Stimulated activated memory B cell treated with anti-CD40 and anti-IgM and Interleukin-4, amounts not matched to agents 10 μg/mL and 1 μg/mL and 100 μg/mL, for 72 hours (primary cell): ENCODE measurements at regions not wholly inside any gene's neighbourhood (a gene's known extent, or its start where the extent isn't known, plus 50 kb on each side); places are given as distances from the start of the nearest gene placed in this dataset.

Experiments used
- ATAC-seq: fragments of 150-1000 bp; cut with Tn5 transposase; 2 replicates; pipeline ENCODE4 v1.10.0; 2021
- H3K27ac Mint-ChIP-seq: one replicate; pipeline ENCODE4 v1.8.0; 2022; ENCODE audit warnings: mild to moderate bottlenecking, mixed read lengths
- H3K27me3 Mint-ChIP-seq: one replicate; pipeline ENCODE4 v1.8.0; 2022; ENCODE audit warnings: mixed read lengths
- H3K36me3 Mint-ChIP-seq: one replicate; pipeline ENCODE4 v1.8.0; 2022; ENCODE audit warnings: mixed read lengths
- H3K4me1 Mint-ChIP-seq: one replicate; pipeline ENCODE4 v1.8.0; 2022; ENCODE audit warnings: mixed read lengths
- H3K4me3 Mint-ChIP-seq: one replicate; pipeline ENCODE4 v1.8.0; 2022; ENCODE audit warnings: mild to moderate bottlenecking, moderate library complexity, mixed read lengths
- H3K9me3 Mint-ChIP-seq: one replicate; pipeline ENCODE4 v1.8.0; 2022; ENCODE audit warnings: mixed read lengths

- peaks cover 8% of the 10 kb centered on the region for H3K27me3 Mint-ChIP-seq
- no peaks in the 10 kb centered on the region for H3K4me1 Mint-ChIP-seq
Observed at GRCh38 chr9:14406463-14406862, 92.5 kb upstream of the NFIB start.

GRCh38 chr9:14405176-14405706, 91.3 kb upstream of the NFIB start:
- no peaks in the 10 kb centered on the region for H3K36me3 Mint-ChIP-seq
- peaks cover 3% of the 10 kb centered on the region for H3K9me3 Mint-ChIP-seq
- ATAC-seq, result no peak
- peaks cover 8% of the 10 kb centered on the region for H3K27me3 Mint-ChIP-seq
- no peak overlapping the region for H3K4me3 Mint-ChIP-seq
- no peaks in the 10 kb centered on the region for H3K4me1 Mint-ChIP-seq
- no peak overlapping the region for H3K27ac Mint-ChIP-seq

More at GRCh38 chr9:14406463-14406862, 92.5 kb upstream of the NFIB start:
- no peaks in the 10 kb centered on the region for H3K36me3 Mint-ChIP-seq
- H3K9me3 Mint-ChIP-seq, result peaks cover 3% of the 10 kb centered on the region
- H3K27ac Mint-ChIP-seq, result no peak overlapping the region
- ATAC-seq, result no peak
- H3K4me3 Mint-ChIP-seq, result no peak overlapping the region

- Mint-ChIP-seq H3K36me3 (no peaks in the 10 kb centered on the region), H3K27me3 (peaks cover under 1% of the 10 kb centered on the region), H3K27ac (no peak overlapping the region), H3K4me1 (no peaks in the 10 kb centered on the region), H3K4me3 (no peak overlapping the region), H3K9me3 (peaks cover 3% of the 10 kb centered on the region)
- ATAC-seq, result no peak
Observed at GRCh38 chr9:14403081-14403480, 89.1 kb upstream of the NFIB start.

GRCh38 chr9:14402583-14402982, 88.6 kb upstream of the NFIB start:
- H3K4me1 Mint-ChIP-seq, result no peaks in the 10 kb centered on the region

DNA sequence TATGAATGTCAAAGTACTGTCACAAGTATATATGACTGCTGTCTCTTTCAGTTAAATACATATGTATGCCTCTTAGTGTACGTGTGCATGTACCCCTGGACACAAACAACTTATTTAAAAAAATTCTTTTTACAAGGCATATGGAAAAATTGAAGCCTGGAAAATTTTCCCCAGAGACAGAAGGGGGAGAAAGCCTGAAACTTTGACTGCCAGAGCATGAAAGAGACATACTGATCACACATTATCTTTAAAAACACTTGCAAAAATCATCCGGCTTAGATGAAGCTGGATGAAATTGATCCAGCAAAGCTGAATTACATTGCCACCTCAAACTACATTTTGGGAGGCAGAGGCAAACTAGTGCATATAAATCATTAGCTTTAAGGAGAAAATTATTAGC, 88.0 kb upstream of the NFIB start:
- H3K27ac Mint-ChIP-seq, result no peak overlapping the region
- no peaks in the 10 kb centered on the region for H3K4me1 Mint-ChIP-seq
- no peak overlapping the region for H3K4me3 Mint-ChIP-seq
- ATAC-seq, result no peak
- H3K27me3 Mint-ChIP-seq, result no peaks in the 10 kb centered on the region
- H3K9me3 Mint-ChIP-seq, result peaks cover 3% of the 10 kb centered on the region
- no peaks in the 10 kb centered on the region for H3K36me3 Mint-ChIP-seq

More at GRCh38 chr9:14402583-14402982, 88.6 kb upstream of the NFIB start:
- no peaks in the 10 kb centered on the region for H3K36me3 Mint-ChIP-seq
- ATAC-seq, result no peak
- H3K9me3 Mint-ChIP-seq, result peaks cover 3% of the 10 kb centered on the region
- H3K27ac Mint-ChIP-seq, result no peak overlapping the region
- no peak overlapping the region for H3K4me3 Mint-ChIP-seq
- no peaks in the 10 kb centered on the region for H3K27me3 Mint-ChIP-seq

- Mint-ChIP-seq H3K4me3 (no peak overlapping the region), H3K4me1 (no peaks in the 10 kb centered on the region), H3K9me3 (no peaks in the 10 kb centered on the region), H3K27me3 (no peaks in the 10 kb centered on the region), H3K27ac (no peak overlapping the region), H3K36me3 (no peaks in the 10 kb centered on the region)
- ATAC-seq, result no peak
Observed at GRCh38 chr9:14400658-14400995, 86.7 kb upstream of the NFIB start.

DNA sequence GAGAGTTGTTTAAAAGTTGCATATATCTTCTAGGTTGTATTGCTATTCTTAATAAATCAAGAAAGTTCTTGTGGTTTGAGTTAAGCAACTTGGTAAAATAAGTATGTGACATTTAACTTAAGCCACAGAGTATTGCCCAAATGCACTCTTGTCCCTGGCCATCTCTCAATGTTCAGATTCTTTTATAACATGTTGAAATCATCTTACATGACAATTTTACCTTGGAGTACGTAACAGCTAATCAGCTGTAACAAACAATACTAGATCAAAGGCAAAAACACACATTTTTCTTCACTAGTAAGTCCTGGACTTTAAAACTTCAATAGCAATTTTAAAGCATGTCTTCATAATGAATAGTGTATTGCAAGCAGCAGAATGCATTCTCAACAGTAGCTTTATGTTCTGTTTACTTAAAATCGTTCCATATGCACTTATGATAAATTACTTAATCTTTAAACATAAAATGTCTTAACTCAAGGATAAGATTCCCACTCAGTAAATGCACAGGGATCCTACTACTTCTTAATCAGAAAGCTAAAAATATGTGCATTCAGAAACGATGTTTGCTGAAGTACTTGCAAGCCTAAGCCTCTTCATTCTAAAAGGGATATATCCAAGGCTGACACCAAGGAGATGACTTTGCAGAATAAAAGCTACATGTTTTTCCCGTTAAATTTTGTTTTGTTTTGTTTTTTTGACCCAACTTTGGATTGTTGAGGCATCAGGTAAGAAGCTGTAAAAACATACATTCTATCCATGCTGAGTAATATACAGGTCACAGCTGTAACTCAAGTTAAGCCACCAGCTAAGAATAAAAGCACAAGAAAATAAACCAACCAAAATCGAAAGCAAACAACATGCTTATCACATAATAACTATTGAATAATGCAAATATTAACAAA, 86.1 kb upstream of the NFIB start:
- Mint-ChIP-seq H3K9me3 (no peaks in the 10 kb centered on the region), H3K36me3 (no peaks in the 10 kb centered on the region), H3K27me3 (no peaks in the 10 kb centered on the region), H3K4me1 (no peaks in the 10 kb centered on the region), H3K27ac (no peak overlapping the region), H3K4me3 (no peak overlapping the region)
- no peak for ATAC-seq

DNA sequence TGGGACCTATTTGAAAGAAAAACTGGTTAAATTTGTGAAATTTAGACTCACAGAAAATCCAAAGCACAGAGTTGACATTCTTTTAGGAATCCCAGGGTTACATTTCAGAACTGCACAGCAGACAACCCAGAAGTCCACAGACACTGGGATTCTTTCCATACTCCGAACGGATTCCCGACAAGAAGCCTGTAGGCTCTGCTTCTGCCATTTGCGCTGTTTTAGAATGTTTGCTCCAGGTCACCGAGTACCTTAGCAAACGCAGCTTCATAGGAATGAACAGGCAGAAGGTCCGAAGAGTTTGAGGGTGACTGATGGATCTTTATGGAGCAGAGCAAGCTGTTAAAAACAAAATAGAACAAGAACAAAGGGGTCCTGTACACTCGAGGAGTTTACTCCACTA, 84.5 kb upstream of the NFIB start:
- Mint-ChIP-seq H3K27me3 (no peaks in the 10 kb centered on the region), H3K4me1 (no peaks in the 10 kb centered on the region), H3K36me3 (no peaks in the 10 kb centered on the region), H3K4me3 (no peak overlapping the region), H3K9me3 (peaks cover 2% of the 10 kb centered on the region), H3K27ac (no peak overlapping the region)
- ATAC-seq, result no peak

GRCh38 chr9:14396171-14396570, 82.2 kb upstream of the NFIB start:
- Mint-ChIP-seq H3K27ac (no peak overlapping the region), H3K9me3 (peaks cover 6% of the 10 kb centered on the region), H3K27me3 (no peaks in the 10 kb centered on the region), H3K4me1 (no peaks in the 10 kb centered on the region), H3K36me3 (no peaks in the 10 kb centered on the region), H3K4me3 (no peak overlapping the region)
- no peak for ATAC-seq

GRCh38 chr9:14395317-14396082, 81.6 kb upstream of the NFIB start:
- ATAC-seq, result no peak
- no peak overlapping the region for H3K27ac Mint-ChIP-seq
- no peak overlapping the region for H3K4me3 Mint-ChIP-seq
- H3K27me3 Mint-ChIP-seq, result no peaks in the 10 kb centered on the region
- H3K36me3 Mint-ChIP-seq, result no peaks in the 10 kb centered on the region
- H3K9me3 Mint-ChIP-seq, result peaks cover 6% of the 10 kb centered on the region
- H3K4me1 Mint-ChIP-seq, result no peaks in the 10 kb centered on the region

DNA sequence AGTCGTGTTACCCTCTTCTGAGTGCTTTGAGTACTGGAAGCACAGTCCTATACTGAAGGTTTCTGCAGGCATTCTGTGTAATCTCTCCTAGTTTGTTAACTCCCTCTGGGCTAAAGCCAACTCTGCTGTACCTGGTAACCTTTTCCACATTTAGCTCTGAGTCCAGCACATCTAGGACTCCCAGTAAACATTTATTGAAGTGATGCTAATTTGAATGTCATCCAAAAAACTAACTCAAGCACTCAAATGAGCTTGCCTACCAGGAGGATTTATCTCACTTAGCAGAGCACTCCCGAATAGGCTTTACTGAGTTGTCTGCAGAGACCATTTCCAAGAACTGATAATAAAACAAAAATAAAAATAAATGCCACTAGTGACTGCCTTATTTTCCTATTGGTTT, 79.5 kb upstream of the NFIB start:
- Mint-ChIP-seq H3K4me1 (no peaks in the 10 kb centered on the region), H3K4me3 (no peak overlapping the region), H3K9me3 (peaks cover 6% of the 10 kb centered on the region), H3K27me3 (peaks cover 1% of the 10 kb centered on the region), H3K27ac (no peak overlapping the region), H3K36me3 (no peaks in the 10 kb centered on the region)
- no peak for ATAC-seq

GRCh38 chr9:14391620-14392019, 77.7 kb upstream of the NFIB start:
- no peak overlapping the region for H3K27ac Mint-ChIP-seq
- H3K27me3 Mint-ChIP-seq, result peaks cover 9% of the 10 kb centered on the region
- no peak overlapping the region for H3K4me3 Mint-ChIP-seq
- no peaks in the 10 kb centered on the region for H3K4me1 Mint-ChIP-seq
- no peaks in the 10 kb centered on the region for H3K36me3 Mint-ChIP-seq
- H3K9me3 Mint-ChIP-seq, result peaks cover 6% of the 10 kb centered on the region
- no peak for ATAC-seq

DNA sequence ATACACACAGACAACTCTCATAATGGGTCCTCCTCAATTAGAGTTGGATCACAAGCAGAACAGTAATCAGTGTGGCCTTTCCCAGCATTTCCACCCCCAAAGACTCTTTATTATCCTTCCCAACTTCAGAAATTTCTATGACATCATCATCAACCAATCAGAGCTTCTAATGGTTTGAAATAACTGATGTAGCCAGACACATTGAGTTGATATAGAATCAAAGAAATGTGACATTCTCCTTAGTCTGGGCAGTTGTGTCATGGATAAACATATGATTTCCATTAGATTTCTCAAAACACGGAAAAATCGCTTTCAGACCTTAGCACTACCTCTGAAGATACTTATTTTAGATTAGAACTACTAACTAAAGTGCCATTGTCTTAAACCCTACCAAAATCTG, 75.7 kb upstream of the NFIB start:
- H3K4me3 Mint-ChIP-seq, result no peak overlapping the region
- peaks cover 6% of the 10 kb centered on the region for H3K9me3 Mint-ChIP-seq
- ATAC-seq, result no peak
- H3K27me3 Mint-ChIP-seq, result peaks cover 9% of the 10 kb centered on the region
- H3K36me3 Mint-ChIP-seq, result no peaks in the 10 kb centered on the region
- no peak overlapping the region for H3K27ac Mint-ChIP-seq
- no peaks in the 10 kb centered on the region for H3K4me1 Mint-ChIP-seq

GRCh38 chr9:14389146-14389545, 75.2 kb upstream of the NFIB start:
- no peak for ATAC-seq
- peaks cover 5% of the 10 kb centered on the region for H3K9me3 Mint-ChIP-seq
- no peaks in the 10 kb centered on the region for H3K36me3 Mint-ChIP-seq
- peaks cover 9% of the 10 kb centered on the region for H3K27me3 Mint-ChIP-seq
- no peak overlapping the region for H3K4me3 Mint-ChIP-seq
- no peak overlapping the region for H3K27ac Mint-ChIP-seq
- no peaks in the 10 kb centered on the region for H3K4me1 Mint-ChIP-seq

DNA sequence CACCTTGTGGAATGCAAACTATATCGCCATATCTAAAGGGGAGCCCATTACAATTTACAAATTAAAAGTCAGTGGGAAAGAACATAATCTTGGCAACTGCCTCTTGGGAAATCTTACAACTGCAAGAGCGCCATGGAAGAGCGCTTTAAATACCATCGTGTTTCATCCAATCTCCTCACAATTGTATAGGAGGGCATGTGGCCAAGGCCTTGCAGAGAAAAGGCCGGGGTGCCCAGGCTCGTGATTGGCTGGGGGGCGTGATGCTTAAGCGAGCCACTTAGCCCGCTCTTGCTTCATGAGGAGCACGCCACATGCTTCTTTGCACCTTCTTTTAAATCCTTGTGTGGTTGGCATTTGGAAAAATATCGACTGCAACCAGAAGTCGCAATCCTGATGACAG, 69.8 kb upstream of the NFIB start:
- H3K9me3 Mint-ChIP-seq, result no peaks in the 10 kb centered on the region
- peaks cover 9% of the 10 kb centered on the region for H3K27me3 Mint-ChIP-seq
- H3K4me3 Mint-ChIP-seq, result no peak overlapping the region
- H3K36me3 Mint-ChIP-seq, result no peaks in the 10 kb centered on the region
- no peaks in the 10 kb centered on the region for H3K4me1 Mint-ChIP-seq
- ATAC-seq, result no peak
- no peak overlapping the region for H3K27ac Mint-ChIP-seq

DNA sequence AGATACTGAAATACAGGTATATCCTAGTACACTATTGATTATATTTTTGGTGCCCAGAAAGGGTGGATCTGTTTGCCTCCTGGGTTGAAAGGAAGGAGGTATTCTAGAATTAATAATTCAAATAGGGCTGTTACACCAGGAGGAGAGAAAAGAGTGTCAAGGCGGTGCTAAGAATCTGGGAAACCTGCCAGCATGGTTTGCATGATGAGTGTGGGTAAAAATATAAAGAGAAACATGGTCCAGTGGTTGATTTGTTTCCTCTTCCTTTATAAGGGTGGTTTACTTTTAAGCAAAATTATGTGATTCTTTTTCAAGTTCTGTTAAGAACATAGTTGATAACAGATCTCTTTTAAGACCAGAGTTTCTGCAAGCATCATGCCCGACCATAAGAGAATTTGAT, 69.4 kb upstream of the NFIB start:
- Mint-ChIP-seq H3K4me1 (no peaks in the 10 kb centered on the region), H3K27me3 (peaks cover 6% of the 10 kb centered on the region), H3K9me3 (no peaks in the 10 kb centered on the region), H3K4me3 (no peak overlapping the region), H3K36me3 (no peaks in the 10 kb centered on the region), H3K27ac (no peak overlapping the region)
- no peak for ATAC-seq
